GM19025 (cell line): ENCODE measurements at regions not wholly inside any gene's neighbourhood (a gene's known extent, or its start where the extent isn't known, plus 50 kb on each side); places are given as distances from the start of the nearest gene placed in this dataset.

Experiments
- ATAC-seq: cut with Tn5 transposase; IDR thresholded peaks from one replicate; pipeline ENCODE4 v1.9.1; 2021; ENCODE audit warnings: mild to moderate bottlenecking, low read depth, moderate library complexity; ENCODE audit not compliant: unreplicated experiment

GRCh38 chr3:84439476-84439875 is 519.3 kb upstream of the CADM2 start:
- no peak for ATAC-seq

DNA sequence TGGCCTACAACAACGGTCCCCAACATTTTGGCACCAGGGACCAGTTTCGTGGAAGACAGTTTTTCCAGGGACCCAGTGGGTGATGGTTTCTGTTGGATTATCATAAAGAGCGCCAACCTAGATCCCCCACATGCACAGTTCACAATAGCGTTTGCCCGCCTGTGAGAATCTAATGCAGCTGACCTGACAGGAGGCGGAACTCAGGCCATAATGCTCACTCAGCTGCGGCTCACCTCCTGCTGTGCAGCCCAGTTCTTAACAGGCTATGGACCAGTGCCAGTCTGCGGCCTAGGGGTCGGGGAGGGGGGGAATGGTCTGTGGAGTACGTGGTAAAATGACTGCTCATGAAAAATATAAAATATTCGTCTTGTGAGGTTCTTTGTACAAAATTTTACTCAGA is 518.5 kb upstream of the CADM2 start:
- no peak for ATAC-seq

DNA sequence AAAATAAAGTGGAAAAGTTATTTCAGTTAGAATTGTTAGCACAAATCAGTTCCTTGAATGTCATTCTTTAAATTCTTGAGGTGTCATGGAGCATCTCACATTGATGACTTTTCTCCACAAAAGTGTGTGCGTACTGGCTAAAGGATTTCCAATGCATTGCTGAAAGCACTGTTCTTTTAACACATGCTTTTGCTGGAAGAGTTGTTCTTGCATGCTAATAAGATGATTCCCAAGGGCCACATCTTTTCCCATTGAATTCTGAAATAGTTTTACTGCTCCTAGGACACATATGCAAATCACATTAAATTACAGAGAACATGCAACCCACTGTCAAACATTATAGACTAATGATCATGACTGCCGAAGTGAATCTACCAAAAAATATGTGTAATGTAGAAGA is 516.3 kb upstream of the CADM2 start:
- ATAC-seq = no peak

GRCh38 chr3:84444726-84445521 is 513.9 kb upstream of the CADM2 start:
- ATAC-seq = no peak

- ATAC-seq = no peak
Observed at GRCh38 chr3:84487296-84487695, 471.5 kb upstream of the CADM2 start.

- ATAC-seq = no peak
Observed at GRCh38 chr3:84504761-84505160, 454.0 kb upstream of the CADM2 start.

GRCh38 chr3:84510007-84510406 is 448.8 kb upstream of the CADM2 start:
- no peak for ATAC-seq

DNA sequence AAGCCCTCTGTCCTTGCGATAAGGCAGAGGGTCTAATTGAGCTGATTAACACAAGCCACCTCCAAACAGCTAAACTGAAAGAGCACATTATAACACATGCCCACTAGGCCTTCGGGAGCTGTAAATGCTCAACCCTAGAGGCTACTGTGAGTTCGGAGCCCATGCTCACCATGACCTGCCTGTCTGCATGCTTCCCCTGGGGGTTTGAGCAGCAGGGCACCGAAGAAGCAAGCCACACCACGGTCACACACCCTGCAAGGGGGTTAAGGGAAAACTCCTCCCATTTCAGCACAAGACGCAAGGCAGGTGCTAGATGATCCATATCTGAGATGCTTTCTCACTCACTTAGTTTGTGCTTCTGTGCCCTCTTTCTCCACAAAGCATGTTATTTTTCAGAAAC is 435.9 kb upstream of the CADM2 start:
- ATAC-seq = no peak

DNA sequence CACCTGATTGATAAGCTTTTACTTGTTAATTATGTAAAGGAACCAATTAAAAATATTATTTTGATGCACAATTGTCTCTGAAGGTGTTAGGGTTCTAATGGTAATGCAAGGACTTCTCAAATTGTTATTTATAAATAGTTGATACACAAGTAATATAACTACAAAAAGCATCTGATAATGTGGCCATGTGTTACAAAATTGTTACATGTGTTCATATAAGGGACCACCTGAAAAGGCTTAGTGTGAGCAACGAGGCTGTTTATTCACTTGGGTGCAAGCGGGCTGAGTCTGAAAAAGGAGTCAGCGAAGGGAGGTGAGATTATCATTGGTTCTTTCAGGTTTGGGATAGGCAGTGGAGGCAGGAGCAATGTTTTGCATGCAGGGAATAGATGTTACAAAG is 421.9 kb upstream of the CADM2 start:
- ATAC-seq = no peak

- ATAC-seq = no peak
Observed at GRCh38 chr3:84538597-84538996, 420.2 kb upstream of the CADM2 start.

DNA sequence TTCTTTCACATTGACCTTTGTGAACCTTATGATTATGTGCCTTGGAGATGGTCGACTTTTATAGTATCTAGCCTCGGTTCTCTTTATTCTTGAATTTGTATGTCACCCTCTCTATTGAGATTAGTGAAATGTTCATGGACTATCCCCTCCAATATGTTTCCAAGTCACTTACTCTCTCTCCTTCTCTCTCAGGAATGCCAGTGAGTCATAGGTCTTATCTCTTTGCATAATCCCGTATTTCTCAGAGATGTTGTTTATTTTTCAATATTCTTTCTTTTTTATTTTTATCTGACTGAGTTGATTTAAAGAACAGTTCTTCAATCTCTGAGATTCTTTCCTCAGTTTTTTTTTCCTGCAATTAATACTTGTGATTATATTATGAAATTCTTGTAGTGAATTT is 411.6 kb upstream of the CADM2 start:
- ATAC-seq = no peak

- peak; percentile 75 for ATAC-seq
Observed at GRCh38 chr3:84547971-84548970, 410.5 kb upstream of the CADM2 start.

- ATAC-seq = no peak
Observed at GRCh38 chr3:84555629-84556028, 403.2 kb upstream of the CADM2 start.

DNA sequence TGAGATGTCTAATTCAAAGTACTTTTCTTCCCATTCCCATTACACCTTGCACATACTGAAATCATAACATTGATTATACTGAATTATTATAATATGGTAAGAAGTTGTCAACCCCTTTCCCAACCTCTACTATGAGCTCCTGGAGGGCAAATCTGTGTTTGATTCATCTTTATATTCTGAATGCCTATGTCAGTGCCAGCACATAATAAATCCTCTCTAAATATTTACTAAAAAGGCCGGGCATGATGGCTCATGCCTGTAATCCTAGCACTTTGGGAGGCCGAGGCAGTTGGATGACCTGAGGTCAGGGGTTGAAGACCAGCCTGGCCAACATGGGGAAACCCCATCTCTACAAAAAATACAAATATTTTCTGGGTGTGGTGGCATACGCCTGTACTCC is 392.5 kb upstream of the CADM2 start:
- no peak for ATAC-seq

- ATAC-seq = no peak
Observed at GRCh38 chr3:84567796-84568195, 391.0 kb upstream of the CADM2 start.

GRCh38 chr3:84573962-84574361 is 384.8 kb upstream of the CADM2 start:
- ATAC-seq = no peak

GRCh38 chr3:84586427-84586826 is 372.4 kb upstream of the CADM2 start:
- ATAC-seq = no peak

GRCh38 chr3:84600703-84601225 is 358.0 kb upstream of the CADM2 start:
- ATAC-seq = no peak

GRCh38 chr3:84601303-84601702 is 357.5 kb upstream of the CADM2 start:
- ATAC-seq = no peak

DNA sequence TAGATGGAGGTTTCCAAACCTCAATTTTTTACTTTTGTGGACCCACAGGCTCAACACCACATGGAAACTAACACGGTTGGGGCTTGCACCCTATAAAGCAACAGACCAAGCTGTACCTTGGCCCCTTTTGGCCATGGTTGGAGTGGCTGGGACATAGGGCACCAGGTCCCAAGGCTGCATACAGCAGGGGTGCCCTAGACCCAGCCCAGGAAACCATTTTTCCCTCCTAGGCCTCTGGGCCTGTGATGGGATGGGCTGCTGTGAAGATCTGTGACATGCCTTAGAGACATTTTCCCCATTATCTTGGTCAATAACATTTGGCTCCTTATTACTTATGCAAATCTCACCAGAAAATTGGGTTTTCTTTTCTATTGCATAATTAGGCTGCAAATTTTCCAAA is 337.0 kb upstream of the CADM2 start:
- ATAC-seq = no peak

GRCh38 chr3:84634668-84635067 is 324.1 kb upstream of the CADM2 start:
- ATAC-seq = no peak
